Loucy (cell line): ENCODE measurements at regions not wholly inside any gene's neighbourhood (a gene's known extent, or its start where the extent isn't known, plus 50 kb on each side); places are given as distances from the start of the nearest gene placed in this dataset.

Experiments
- CTCF ChIP-seq: fragments of 200-600 bp; sonication (generic); conservative IDR thresholded peaks from 2 replicates; pipeline ENCODE4 v1.5.1; 2014; ENCODE audit warnings: mild to moderate bottlenecking, antibody characterized with exemption, low read length
- EZH2phosphoT487 ChIP-seq: fragments of 200-600 bp; IDR thresholded peaks from 2 replicates; pipeline ENCODE4 v1.6.1; 2018; ENCODE audit warnings: antibody characterized with exemption, mild to moderate bottlenecking, moderate library complexity, borderline replicate concordance

GRCh38 chr2:558302-558642 lies 118.9 kb downstream of the TMEM18 start:
- TF ChIP-seq CTCF (no peak), EZH2phosphoT487 (no peak)
